ENCODE measurements at regions not wholly inside any gene's neighbourhood (a gene's known extent, or its start where the extent isn't known, plus 50 kb on each side); places are given as distances from the start of the nearest gene placed in this dataset.

- H3K4me2 ChIP-seq (ENCODE audit: low read depth, low read length): no peak overlapping the region
- no TSS peak for BruUV-seq (replicated peaks)
- no peaks in the 10 kb centered on the region for H3K27me3 ChIP-seq (ENCODE audit: control insufficient read depth, insufficient read depth, low read length)
- dilution Hi-C loops (cut with HindIII; ENCODE audit: low sequenced_read_pairs, unreplicated experiment): no loop called here
- H2AK5ac ChIP-seq (ENCODE audit: low read depth, low read length): no peak overlapping the region
- no peaks in the 10 kb centered on the region for H4K20me1 ChIP-seq (ENCODE audit: insufficient read depth, low read length)
- no peak overlapping the region for H2AFZ ChIP-seq (replicated peaks; ENCODE audit: low read length, poor library complexity)
- H3K27ac ChIP-seq (ENCODE audit: insufficient read depth, low read length): no peak overlapping the region
- WGBS, 2 experiments (ENCODE audit: extremely low coverage in 2 of 2, insufficient read length in 1 of 2): no CpG with 5 or more reads among the region's 1 CpG
- no peaks in the 10 kb centered on the region for H3K36me3 ChIP-seq (ENCODE audit: control insufficient read depth, insufficient read depth, low read length)
- H3K23ac ChIP-seq (ENCODE audit: low read depth, low read length): no peak overlapping the region
- no peak overlapping the region for H3K56ac ChIP-seq (ENCODE audit: extremely low read depth, insufficient read depth, low read length)
- H4K91ac ChIP-seq (ENCODE audit: insufficient read depth, low read depth, low read length): no peak overlapping the region
- no peaks in the 10 kb centered on the region for H3K79me1 ChIP-seq (ENCODE audit: low read depth in 1 of 2, low read length in 2 of 2)
- no peak overlapping the region for H3K4ac ChIP-seq (ENCODE audit: low read depth, low read length)
- H2BK15ac ChIP-seq (ENCODE audit: low read depth, low read length): no peak overlapping the region
- H3K14ac ChIP-seq (replicated peaks; ENCODE audit: low read depth, low read length): no peak overlapping the region
- ChIA-PET CTCF (no interaction called here), POLR2A (ENCODE audit: unreplicated experiment) (no interaction called here)
- no peak overlapping the region for H3K9ac ChIP-seq (ENCODE audit: low read depth, low read length)
- in situ Hi-C loops (cut with MboI; ENCODE audit: low sequenced_read_pairs): no loop called here
- no peak overlapping the region for H2BK120ac ChIP-seq (ENCODE audit: low read depth, low read length)
- no peaks in the 10 kb centered on the region for H3K9me1 ChIP-seq (ENCODE audit: insufficient read depth, low read length)
- no peak overlapping the region for H3K4me3 ChIP-seq (ENCODE audit: insufficient read depth, low read depth, low read length)
- TF ChIP-seq CTCF (conservative IDR thresholded peaks at IDR 0.05; ENCODE audit: low read depth, low read length): no peak
- H4K8ac ChIP-seq (ENCODE audit: low read depth in 2 of 2, low read length in 2 of 2): no peak overlapping the region
- H3K4me1 ChIP-seq (ENCODE audit: control insufficient read depth, insufficient read depth, low read length): no peaks in the 10 kb centered on the region
- 0 out of 2 replicates have a peak, but pooled peaks cover 5% of the 10 kb centered on the region for H3K9me3 ChIP-seq (ENCODE audit: control insufficient read depth, insufficient read depth, low read length)
- no peak overlapping the region for H2AK9ac ChIP-seq (replicated peaks; ENCODE audit: low read depth, low read length, poor library complexity)
- ATAC-seq (ENCODE audit: low read depth): no peak
- intact Hi-C loops (cut with micrococcal nuclease): no loop called here
- no peak overlapping the region for H3K18ac ChIP-seq (ENCODE audit: low read depth, low read length)
- H2BK5ac ChIP-seq (ENCODE audit: low read depth, low read length, poor library complexity, severe bottlenecking): no peak overlapping the region
- no peak overlapping the region for H4K5ac ChIP-seq (ENCODE audit: low read depth, low read length)
- no peak overlapping the region for H2BK20ac ChIP-seq (ENCODE audit: low read depth, low read length)
- no peak for DNase-seq
These were observed 331.5 kb downstream of the CHRM3 start for GRCh38 chr1:239717918-239718184.

Measured in IMR-90 (cell line).